Fibroblast of lung (primary cell): ENCODE measurements at regions not wholly inside any gene's neighbourhood (a gene's known extent, or its start where the extent isn't known, plus 50 kb on each side); places are given as distances from the start of the nearest gene placed in this dataset.

Source experiments
- EZH2 ChIP-seq: IDR thresholded peaks from 2 replicates; pipeline ENCODE4 v1.5.1; 2012; ENCODE audit warnings: low read length, control low read depth, mild to moderate bottlenecking; ENCODE audit errors: missing control alignments
- TF ChIP-seq, protein P1 (sequence below), 2 donors: IDR thresholded peaks in 1 of 2; conservative IDR thresholded peaks in 1 of 2; 1 replicate in 1 of 2; 2 replicates in 1 of 2; pipeline ENCODE4 v1.5.1; 2011 to 2012; ENCODE audit warnings: low read length in 2 of 2, control low read depth in 1 of 2, inconsistent platforms in 1 of 2, low read depth in 1 of 2, mild to moderate bottlenecking in 1 of 2

DNA sequence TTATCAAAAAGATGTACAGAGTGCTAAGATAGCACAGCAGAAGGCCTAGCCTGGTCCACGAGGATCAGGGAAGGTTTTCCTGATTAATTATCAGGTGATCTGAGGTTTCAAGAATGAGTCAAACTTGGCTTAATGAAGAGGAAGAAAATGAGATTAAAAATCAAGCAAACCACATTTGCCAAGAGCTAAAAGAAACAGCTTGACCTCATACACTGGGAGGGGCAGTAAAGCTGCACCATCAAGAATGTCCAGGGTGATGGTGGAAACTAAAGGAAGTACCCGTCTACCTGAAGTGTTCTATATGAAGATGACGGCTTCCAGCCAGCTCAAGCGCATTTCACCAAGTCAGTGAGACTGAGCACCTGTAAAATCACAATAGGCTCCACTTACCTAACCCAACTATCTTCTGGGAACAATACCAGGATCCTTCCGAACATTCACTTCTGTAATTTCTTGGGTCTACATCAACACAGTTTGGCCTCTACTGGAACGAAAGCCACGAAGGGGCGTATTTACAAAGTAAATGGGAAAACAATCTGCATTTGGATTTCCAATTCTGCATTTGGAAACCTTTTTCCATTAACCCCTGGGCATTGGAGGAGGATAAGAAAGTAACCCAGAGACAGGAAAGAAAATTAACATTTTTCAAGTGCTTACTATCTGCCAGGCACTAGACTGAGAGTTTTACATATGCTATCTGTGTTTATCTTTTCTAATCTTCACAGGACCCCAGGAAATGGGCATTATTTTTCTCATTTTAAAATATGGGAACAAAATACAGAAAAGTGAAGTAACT, 114.0 kb upstream of the DCLK2 start:
- TF ChIP-seq, protein P1, sequence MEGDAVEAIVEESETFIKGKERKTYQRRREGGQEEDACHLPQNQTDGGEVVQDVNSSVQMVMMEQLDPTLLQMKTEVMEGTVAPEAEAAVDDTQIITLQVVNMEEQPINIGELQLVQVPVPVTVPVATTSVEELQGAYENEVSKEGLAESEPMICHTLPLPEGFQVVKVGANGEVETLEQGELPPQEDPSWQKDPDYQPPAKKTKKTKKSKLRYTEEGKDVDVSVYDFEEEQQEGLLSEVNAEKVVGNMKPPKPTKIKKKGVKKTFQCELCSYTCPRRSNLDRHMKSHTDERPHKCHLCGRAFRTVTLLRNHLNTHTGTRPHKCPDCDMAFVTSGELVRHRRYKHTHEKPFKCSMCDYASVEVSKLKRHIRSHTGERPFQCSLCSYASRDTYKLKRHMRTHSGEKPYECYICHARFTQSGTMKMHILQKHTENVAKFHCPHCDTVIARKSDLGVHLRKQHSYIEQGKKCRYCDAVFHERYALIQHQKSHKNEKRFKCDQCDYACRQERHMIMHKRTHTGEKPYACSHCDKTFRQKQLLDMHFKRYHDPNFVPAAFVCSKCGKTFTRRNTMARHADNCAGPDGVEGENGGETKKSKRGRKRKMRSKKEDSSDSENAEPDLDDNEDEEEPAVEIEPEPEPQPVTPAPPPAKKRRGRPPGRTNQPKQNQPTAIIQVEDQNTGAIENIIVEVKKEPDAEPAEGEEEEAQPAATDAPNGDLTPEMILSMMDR (conservative IDR thresholded peaks at IDR 0.05 in 1 of 2, IDR thresholded peaks at IDR 0.05 in 1 of 2; ENCODE audit: low read depth in 1 of 2, low read length in 2 of 2): no peak
- TF ChIP-seq EZH2: no peak
